ENCODE measurements at regions not wholly inside any gene's neighbourhood (a gene's known extent, or its start where the extent isn't known, plus 50 kb on each side); places are given as distances from the start of the nearest gene placed in this dataset.

DNA sequence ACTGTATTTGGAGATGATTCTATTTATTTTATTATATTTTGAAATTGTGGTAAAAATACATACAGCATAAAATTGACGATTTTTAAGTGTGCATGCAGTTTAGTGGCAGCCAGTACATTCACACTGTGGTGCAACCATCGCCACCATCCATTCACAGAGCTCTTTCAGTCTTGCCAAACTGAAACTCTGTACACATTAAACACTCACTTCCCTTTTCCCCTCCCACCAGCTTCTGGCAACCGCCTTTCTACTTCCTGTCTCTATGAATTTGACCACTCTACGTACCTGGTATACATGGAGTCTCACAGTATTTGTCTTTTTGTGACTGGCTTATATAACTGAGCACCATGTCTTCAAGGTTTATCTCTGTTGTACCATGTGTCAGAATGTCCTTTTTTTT lies 303.3 kb upstream of the ATP10A start:
- H3K9me3 ChIP-seq (ENCODE audit: control extremely low read depth in 1 of 3, control insufficient read depth in 2 of 3, insufficient read depth in 1 of 3, low read length in 2 of 3), result peaks cover 0 to 2% (median 0%) of the 10 kb centered on the region in 3 donors
- 80% methylated on average over 1 of the region's 4 CpGs for WGBS (ENCODE audit: insufficient coverage)
- intact Hi-C loops (cut with micrococcal nuclease), result no loop called here
- H3K9ac ChIP-seq (ENCODE audit: low read length), result no peak overlapping the region
- POLR2A ChIA-PET, result no interaction called here
- H3K4me2 ChIP-seq (replicated peaks; ENCODE audit: low read depth, low read length, poor library complexity, severe bottlenecking), result no peak overlapping the region
- Mint-ChIP-seq H3K4me1 (no peaks in the 10 kb centered on the region), H3K27me3 (no peaks in the 10 kb centered on the region), H3K27ac (no peak overlapping the region), H3K4me3 (no peak overlapping the region), H3K9me3 (ENCODE audit: insufficient read depth) (peaks cover 2% of the 10 kb centered on the region)
- H3K27ac ChIP-seq (ENCODE audit: low read length in 2 of 2), result no peak overlapping the region
- no peaks in the 10 kb centered on the region for H3K79me2 ChIP-seq (ENCODE audit: control insufficient read depth, insufficient read depth, low read length)
- H3K4me1 ChIP-seq (ENCODE audit: control insufficient read depth in 2 of 2, insufficient read depth in 2 of 2, low read length in 2 of 2), result no peaks in the 10 kb centered on the region
- no peaks in the 10 kb centered on the region for H3K36me3 ChIP-seq (replicated peaks in 1 of 2; ENCODE audit: control extremely low read depth in 1 of 2, control insufficient read depth in 1 of 2, extremely low read depth in 1 of 2, insufficient read depth in 2 of 2, low read length in 1 of 2)
- no peak for TF ChIP-seq EZH2 (IDR thresholded peaks at IDR 0.05; ENCODE audit: borderline replicate concordance, insufficient read depth, low read depth, low read length, poor library complexity, severe bottlenecking)
- TF ChIP-seq, protein P1, sequence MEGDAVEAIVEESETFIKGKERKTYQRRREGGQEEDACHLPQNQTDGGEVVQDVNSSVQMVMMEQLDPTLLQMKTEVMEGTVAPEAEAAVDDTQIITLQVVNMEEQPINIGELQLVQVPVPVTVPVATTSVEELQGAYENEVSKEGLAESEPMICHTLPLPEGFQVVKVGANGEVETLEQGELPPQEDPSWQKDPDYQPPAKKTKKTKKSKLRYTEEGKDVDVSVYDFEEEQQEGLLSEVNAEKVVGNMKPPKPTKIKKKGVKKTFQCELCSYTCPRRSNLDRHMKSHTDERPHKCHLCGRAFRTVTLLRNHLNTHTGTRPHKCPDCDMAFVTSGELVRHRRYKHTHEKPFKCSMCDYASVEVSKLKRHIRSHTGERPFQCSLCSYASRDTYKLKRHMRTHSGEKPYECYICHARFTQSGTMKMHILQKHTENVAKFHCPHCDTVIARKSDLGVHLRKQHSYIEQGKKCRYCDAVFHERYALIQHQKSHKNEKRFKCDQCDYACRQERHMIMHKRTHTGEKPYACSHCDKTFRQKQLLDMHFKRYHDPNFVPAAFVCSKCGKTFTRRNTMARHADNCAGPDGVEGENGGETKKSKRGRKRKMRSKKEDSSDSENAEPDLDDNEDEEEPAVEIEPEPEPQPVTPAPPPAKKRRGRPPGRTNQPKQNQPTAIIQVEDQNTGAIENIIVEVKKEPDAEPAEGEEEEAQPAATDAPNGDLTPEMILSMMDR (IDR thresholded peaks at IDR 0.05), result no peak
- CTCF ChIA-PET, result no interaction called here
- no peak overlapping the region for H2AFZ ChIP-seq (ENCODE audit: insufficient read depth, low read depth, low read length, poor library complexity, severe bottlenecking)
- ATAC-seq (ENCODE audit: low read depth), result no peak
- no peak overlapping the region for H3K4me3 ChIP-seq (ENCODE audit: control extremely low read depth in 1 of 5, extremely low read depth in 1 of 5, insufficient read depth in 1 of 5, low read depth in 2 of 5, low read length in 4 of 5)
- no peak for DNase-seq
- H3K27me3 ChIP-seq (replicated peaks in 1 of 4; ENCODE audit: control extremely low read depth in 1 of 4, control insufficient read depth in 3 of 4, insufficient read depth in 4 of 4, low read length in 3 of 4), result peaks cover 0 to 2% (median 0%) of the 10 kb centered on the region in 4 experiments
- H4K20me1 ChIP-seq (ENCODE audit: control insufficient read depth, insufficient read depth, low read length, poor library complexity, severe bottlenecking), result no peaks in the 10 kb centered on the region

DNA sequence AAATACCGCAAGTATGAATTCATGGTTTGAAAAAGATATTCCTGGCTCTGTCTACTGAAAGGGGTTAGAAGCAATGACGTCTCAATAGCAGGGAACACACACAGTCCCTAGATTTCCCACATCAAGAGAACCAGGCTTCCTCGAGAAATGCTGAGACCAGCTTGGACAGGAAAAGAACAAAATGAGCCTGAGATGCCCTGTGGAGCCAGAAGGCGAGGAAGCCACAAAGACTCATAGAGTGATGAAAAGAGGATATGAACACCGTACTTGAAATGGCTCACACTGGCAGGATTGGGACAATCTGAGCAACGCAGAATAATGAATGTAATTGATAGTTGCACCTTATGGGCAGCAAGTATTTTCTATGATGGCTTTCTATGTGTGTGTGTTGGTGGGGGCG lies 302.4 kb upstream of the ATP10A start:
- Histone ChIP-seq H3K27ac (ENCODE audit: low read length in 2 of 2) (no peak overlapping the region), H3K4me2 (replicated peaks; ENCODE audit: low read depth, low read length, poor library complexity, severe bottlenecking) (no peak overlapping the region), H2AFZ (ENCODE audit: insufficient read depth, low read depth, low read length, poor library complexity, severe bottlenecking) (no peak overlapping the region), H3K27me3 (replicated peaks in 1 of 4; ENCODE audit: control extremely low read depth in 1 of 4, control insufficient read depth in 3 of 4, insufficient read depth in 4 of 4, low read length in 3 of 4) (peaks cover 0 to 3% (median 0%) of the 10 kb centered on the region in 4 experiments), H3K36me3 (replicated peaks in 1 of 2; ENCODE audit: control extremely low read depth in 1 of 2, control insufficient read depth in 1 of 2, extremely low read depth in 1 of 2, insufficient read depth in 2 of 2, low read length in 1 of 2) (no peaks in the 10 kb centered on the region), H3K79me2 (ENCODE audit: control insufficient read depth, insufficient read depth, low read length) (no peaks in the 10 kb centered on the region), H3K9me3 (ENCODE audit: control extremely low read depth in 1 of 3, control insufficient read depth in 2 of 3, insufficient read depth in 1 of 3, low read length in 2 of 3) (peaks cover 0 to 3% (median 0%) of the 10 kb centered on the region in 3 donors), H3K9ac (ENCODE audit: low read length) (no peak overlapping the region), H3K4me3 (ENCODE audit: control extremely low read depth in 1 of 5, extremely low read depth in 1 of 5, insufficient read depth in 1 of 5, low read depth in 2 of 5, low read length in 4 of 5) (no peak overlapping the region), H4K20me1 (ENCODE audit: control insufficient read depth, insufficient read depth, low read length, poor library complexity, severe bottlenecking) (no peaks in the 10 kb centered on the region), H3K4me1 (ENCODE audit: control insufficient read depth in 2 of 2, insufficient read depth in 2 of 2, low read length in 2 of 2) (no peaks in the 10 kb centered on the region)
- Mint-ChIP-seq H3K27me3 (no peaks in the 10 kb centered on the region), H3K9me3 (ENCODE audit: insufficient read depth) (peaks cover 2% of the 10 kb centered on the region), H3K4me1 (no peaks in the 10 kb centered on the region), H3K27ac (no peak overlapping the region), H3K4me3 (no peak overlapping the region)
- POLR2A ChIA-PET, result no interaction called here
- CTCF ChIA-PET, result no interaction called here
- intact Hi-C loops (cut with micrococcal nuclease), result no loop called here
- TF ChIP-seq, protein P1 (IDR thresholded peaks at IDR 0.05), result no peak
- no peak for TF ChIP-seq EZH2 (IDR thresholded peaks at IDR 0.05; ENCODE audit: borderline replicate concordance, insufficient read depth, low read depth, low read length, poor library complexity, severe bottlenecking)
- DNase-seq (no peak), ATAC-seq (ENCODE audit: low read depth) (no peak)
- WGBS (ENCODE audit: insufficient coverage), result 88% methylated on average over 4 of the region's 7 CpGs
